Fibroblast of lung (primary cell): ENCODE measurements at regions not wholly inside any gene's neighbourhood (a gene's known extent, or its start where the extent isn't known, plus 50 kb on each side); places are given as distances from the start of the nearest gene placed in this dataset.
A peak's percentile ranks its signal among the peaks of the same experiment; 100 is the strongest.

Source experiments
- DNase-seq, 2 donors: peaks; one replicate each; pipeline versions ENCODE4 v3.0.0 to v3.0.0-alpha.2; 2010; ENCODE audit warnings: low read depth in 2 of 2
- H2AFZ ChIP-seq: 2 replicates; pipeline ENCODE4 v1.5.1; 2012; ENCODE audit warnings: low read length, control low read depth, inconsistent platforms
- H3K27ac ChIP-seq: 2 replicates; pipeline ENCODE4 v1.5.1; 2011; ENCODE audit warnings: low read length, control low read depth; ENCODE audit not compliant: insufficient read depth
- H3K27me3 ChIP-seq: 2 replicates; pipeline ENCODE4 v1.5.1; 2011; ENCODE audit warnings: mild to moderate bottlenecking, low read length; ENCODE audit not compliant: control insufficient read depth, insufficient read depth
- H3K36me3 ChIP-seq: 2 replicates; pipeline ENCODE4 v1.5.1; 2011; ENCODE audit warnings: low read length; ENCODE audit not compliant: control insufficient read depth, insufficient read depth
- H3K4me1 ChIP-seq: 2 replicates; pipeline ENCODE4 v1.5.1; 2011; ENCODE audit warnings: low read length; ENCODE audit not compliant: control insufficient read depth, insufficient read depth; ENCODE audit errors: extremely low read depth
- H3K4me2 ChIP-seq: 2 replicates; pipeline ENCODE4 v1.5.1; 2011; ENCODE audit warnings: low read length, control low read depth; ENCODE audit not compliant: insufficient read depth; ENCODE audit errors: extremely low read depth
- H3K4me3 ChIP-seq, 4 experiments: fragments of 200-600 bp in 1 of 4; sonication (generic) in 1 of 4; replicated peaks in 1 of 4; 2 replicates each; pipeline ENCODE4 v1.5.1; 2011 to 2016; ENCODE audit warnings: low read length in 4 of 4, low read depth in 3 of 4, mild to moderate bottlenecking in 3 of 4, control low read depth in 2 of 4, inconsistent platforms in 1 of 4, mixed read lengths in 1 of 4; ENCODE audit not compliant: insufficient read depth in 1 of 4; ENCODE audit errors: control extremely low read depth in 1 of 4
- H3K79me2 ChIP-seq: 2 replicates; pipeline ENCODE4 v1.5.1; 2012; ENCODE audit warnings: mild to moderate bottlenecking, low read length, inconsistent platforms; ENCODE audit not compliant: control insufficient read depth, insufficient read depth
- H3K9ac ChIP-seq: 2 replicates; pipeline ENCODE4 v1.5.1; 2011; ENCODE audit warnings: mild to moderate bottlenecking, low read length, control low read depth; ENCODE audit not compliant: insufficient read depth
- H3K9me3 ChIP-seq: 2 replicates; pipeline ENCODE4 v1.5.1; 2012; ENCODE audit warnings: low read depth, low read length; ENCODE audit not compliant: control insufficient read depth, insufficient read depth
- H4K20me1 ChIP-seq: 2 replicates; pipeline ENCODE4 v1.5.1; 2011; ENCODE audit warnings: low read length; ENCODE audit not compliant: control insufficient read depth, insufficient read depth; ENCODE audit errors: extremely low read depth
- EZH2 ChIP-seq: IDR thresholded peaks from 2 replicates; pipeline ENCODE4 v1.5.1; 2012; ENCODE audit warnings: low read length, control low read depth, mild to moderate bottlenecking; ENCODE audit errors: missing control alignments
- TF ChIP-seq, protein P1 (sequence below), 2 donors: IDR thresholded peaks in 1 of 2; conservative IDR thresholded peaks in 1 of 2; 1 replicate in 1 of 2; 2 replicates in 1 of 2; pipeline ENCODE4 v1.5.1; 2011 to 2012; ENCODE audit warnings: low read length in 2 of 2, control low read depth in 1 of 2, inconsistent platforms in 1 of 2, low read depth in 1 of 2, mild to moderate bottlenecking in 1 of 2

DNA sequence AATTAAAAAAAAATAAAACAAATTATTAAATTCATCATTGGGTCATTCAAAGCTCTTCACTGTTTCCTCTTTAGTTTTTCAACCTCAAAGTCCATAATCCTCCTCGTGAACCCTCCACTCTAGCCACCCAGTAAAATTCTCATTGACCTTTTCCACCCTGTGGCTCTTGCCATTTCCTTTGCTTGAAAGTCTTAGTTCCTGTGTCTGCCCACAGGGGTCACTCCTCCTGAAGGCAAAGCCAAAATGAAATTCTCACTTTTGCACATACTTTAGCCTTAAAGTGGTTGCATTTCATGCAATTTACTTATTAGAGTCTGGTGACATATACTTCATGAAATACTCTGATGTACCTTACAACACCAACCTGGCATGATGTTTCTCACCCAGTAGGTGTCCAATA lies 263.7 kb downstream of the BMP2 start:
- no peak overlapping the region for H3K4me3 ChIP-seq
- no peaks in the 10 kb centered on the region for H3K9me3 ChIP-seq
- H3K4me1 ChIP-seq = no peaks in the 10 kb centered on the region
- no peak for TF ChIP-seq EZH2
- TF ChIP-seq, protein P1, sequence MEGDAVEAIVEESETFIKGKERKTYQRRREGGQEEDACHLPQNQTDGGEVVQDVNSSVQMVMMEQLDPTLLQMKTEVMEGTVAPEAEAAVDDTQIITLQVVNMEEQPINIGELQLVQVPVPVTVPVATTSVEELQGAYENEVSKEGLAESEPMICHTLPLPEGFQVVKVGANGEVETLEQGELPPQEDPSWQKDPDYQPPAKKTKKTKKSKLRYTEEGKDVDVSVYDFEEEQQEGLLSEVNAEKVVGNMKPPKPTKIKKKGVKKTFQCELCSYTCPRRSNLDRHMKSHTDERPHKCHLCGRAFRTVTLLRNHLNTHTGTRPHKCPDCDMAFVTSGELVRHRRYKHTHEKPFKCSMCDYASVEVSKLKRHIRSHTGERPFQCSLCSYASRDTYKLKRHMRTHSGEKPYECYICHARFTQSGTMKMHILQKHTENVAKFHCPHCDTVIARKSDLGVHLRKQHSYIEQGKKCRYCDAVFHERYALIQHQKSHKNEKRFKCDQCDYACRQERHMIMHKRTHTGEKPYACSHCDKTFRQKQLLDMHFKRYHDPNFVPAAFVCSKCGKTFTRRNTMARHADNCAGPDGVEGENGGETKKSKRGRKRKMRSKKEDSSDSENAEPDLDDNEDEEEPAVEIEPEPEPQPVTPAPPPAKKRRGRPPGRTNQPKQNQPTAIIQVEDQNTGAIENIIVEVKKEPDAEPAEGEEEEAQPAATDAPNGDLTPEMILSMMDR (conservative IDR thresholded peaks at IDR 0.05 in 1 of 2, IDR thresholded peaks at IDR 0.05 in 1 of 2; ENCODE audit: low read depth in 1 of 2, low read length in 2 of 2) = peak; percentile 20 to 36
- no peak overlapping the region for H2AFZ ChIP-seq
- no peaks in the 10 kb centered on the region for H3K79me2 ChIP-seq
- no peak overlapping the region for H3K9ac ChIP-seq
- no peaks in the 10 kb centered on the region for H4K20me1 ChIP-seq
- no peaks in the 10 kb centered on the region for H3K36me3 ChIP-seq
- no peak for DNase-seq
- no peak overlapping the region for H3K27ac ChIP-seq
- no peak overlapping the region for H3K4me2 ChIP-seq
- no peaks in the 10 kb centered on the region for H3K27me3 ChIP-seq

DNA sequence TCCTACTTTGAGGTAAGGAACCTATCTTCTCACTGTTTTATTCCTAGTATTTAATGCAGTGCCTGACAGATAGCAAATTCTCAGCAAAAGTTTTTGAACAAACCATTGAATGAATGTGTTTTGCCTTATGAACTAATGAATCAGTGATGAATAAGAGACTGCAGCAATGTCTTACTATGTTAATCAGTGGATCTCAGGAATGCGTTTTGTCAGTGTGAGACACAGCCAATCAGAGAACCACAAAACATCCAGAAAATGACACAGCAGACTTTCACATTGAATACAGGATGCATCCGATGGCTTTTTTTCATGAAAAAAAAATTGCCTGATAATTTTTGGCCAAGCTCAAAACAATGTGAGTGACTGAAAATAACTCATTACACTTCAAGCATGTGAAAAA lies 270.5 kb downstream of the BMP2 start:
- Histone ChIP-seq H3K36me3 (no peaks in the 10 kb centered on the region), H3K27ac (no peak overlapping the region), H2AFZ (no peak overlapping the region), H3K4me3 (no peak overlapping the region), H4K20me1 (no peaks in the 10 kb centered on the region), H3K4me2 (no peak overlapping the region), H3K4me1 (no peaks in the 10 kb centered on the region), H3K79me2 (no peaks in the 10 kb centered on the region), H3K9me3 (no peaks in the 10 kb centered on the region), H3K9ac (no peak overlapping the region), H3K27me3 (no peaks in the 10 kb centered on the region)
- DNase-seq = peak in 1 of 2 donors; percentile 77
- TF ChIP-seq, protein P1 (conservative IDR thresholded peaks at IDR 0.05 in 1 of 2, IDR thresholded peaks at IDR 0.05 in 1 of 2; ENCODE audit: low read depth in 1 of 2, low read length in 2 of 2) = no peak
- TF ChIP-seq EZH2 = no peak

DNA sequence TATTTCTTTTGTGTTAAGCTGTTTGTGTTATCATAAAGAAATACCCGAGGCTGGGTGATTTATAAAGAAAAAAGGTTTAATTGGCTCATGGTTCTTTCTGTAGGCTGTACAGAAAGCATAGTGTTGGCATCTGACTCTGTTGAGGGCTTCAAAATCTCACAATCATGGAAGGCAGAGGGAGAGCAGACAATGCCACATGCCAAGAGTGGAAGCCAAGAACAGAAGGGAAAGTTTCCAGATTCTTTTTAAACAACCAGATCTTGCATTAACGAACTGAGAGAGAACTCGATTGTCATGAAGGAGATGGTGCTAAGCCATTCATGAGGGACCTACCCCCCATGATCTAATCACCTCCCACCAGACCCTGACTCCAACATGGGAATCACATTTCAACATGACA lies 290.1 kb downstream of the BMP2 start:
- TF ChIP-seq, protein P1 (conservative IDR thresholded peaks at IDR 0.05 in 1 of 2, IDR thresholded peaks at IDR 0.05 in 1 of 2; ENCODE audit: low read depth in 1 of 2, low read length in 2 of 2) = no peak
- no peak for TF ChIP-seq EZH2
- DNase-seq = no peak

More for the DNA sequence above, 290.1 kb downstream of the BMP2 start:
- no peak overlapping the region for H2AFZ ChIP-seq
- H3K9me3 ChIP-seq = no peaks in the 10 kb centered on the region
- no peak overlapping the region for H3K9ac ChIP-seq
- H3K27me3 ChIP-seq = no peaks in the 10 kb centered on the region
- no peak overlapping the region for H3K4me3 ChIP-seq
- no peak overlapping the region for H3K4me2 ChIP-seq
- no peaks in the 10 kb centered on the region for H3K4me1 ChIP-seq
- H3K79me2 ChIP-seq = no peaks in the 10 kb centered on the region
- H3K27ac ChIP-seq = no peak overlapping the region
- no peaks in the 10 kb centered on the region for H3K36me3 ChIP-seq
- H4K20me1 ChIP-seq = no peaks in the 10 kb centered on the region
